Esophagus squamous epithelium (tissue), 5 donors: ENCODE measurements at regions not wholly inside any gene's neighbourhood (a gene's known extent, or its start where the extent isn't known, plus 50 kb on each side); places are given as distances from the start of the nearest gene placed in this dataset.

ENCODE experiments used
- DNase-seq: peaks from one replicate; lab custom pipeline; 2025; lab: John Stamatoyannopoulos, UW
- H3K27ac ChIP-seq, 4 donors: fragments of 200-600 bp; sonication (generic); one replicate each; pipeline ENCODE4 v1.5.1; 2016 to 2019; ENCODE audit warnings: mild to moderate bottlenecking in 1 of 4
- H3K27me3 ChIP-seq, 4 donors: fragments of 200-600 bp; sonication (generic); 1 replicate in 3 of 4; 2 replicates in 1 of 4; pipeline versions ENCODE4 v1.5.1 to v1.6.0; 2017 to 2021; ENCODE audit warnings: antibody characterized with exemption in 1 of 4
- H3K36me3 ChIP-seq, 3 donors: fragments of 200-600 bp; sonication (generic); one replicate each; pipeline ENCODE4 v1.5.1; 2016 to 2019
- H3K4me1 ChIP-seq, 3 donors: fragments of 200-600 bp; sonication (generic); one replicate each; pipeline ENCODE4 v1.5.1; 2017 to 2019
- H3K4me3 ChIP-seq, 4 donors: fragments of 200-600 bp; sonication (generic); 1 replicate in 3 of 4; 2 replicates in 1 of 4; pipeline ENCODE4 v1.5.1; 2016 to 2019; ENCODE audit warnings: mild to moderate bottlenecking in 2 of 4, moderate library complexity in 1 of 4
- H3K9me3 ChIP-seq, 3 donors: fragments of 200-600 bp; sonication (generic); one replicate each; pipeline ENCODE4 v1.5.1; 2016 to 2019
- POLR2A ChIP-seq, 4 donors: fragments of 450-650 bp; IDR thresholded peaks; one replicate each; pipeline ENCODE4 v1.6.1; 2017; ENCODE audit warnings: antibody characterized with exemption in 4 of 4, mild to moderate bottlenecking in 4 of 4, moderate library complexity in 3 of 4
- WGBS, 2 donors: methylation state at CpG; one replicate each; pipeline ENCODE4 v1.1.5; 2018; 5-methylcytosine and 5-hydroxymethylcytosine counted together
- intact Hi-C: fragments of 100-400 bp; cut with DNase I; formaldehyde crosslinking; loops from one replicate; pipeline ENCODE4 v1.15.0; 2022
- TF ChIP-seq, protein P1 (sequence below), 6 experiments: fragments of 450-650 bp in 4 of 6; fragments of 200-600 bp in 2 of 6; sonication (generic) in 2 of 6; IDR thresholded peaks; one replicate each; pipeline ENCODE4 v1.5.1; 2016 to 2019; ENCODE audit warnings: antibody characterized with exemption in 6 of 6, mild to moderate bottlenecking in 4 of 6, moderate library complexity in 4 of 6
- donor health status: DM: yes; HTN: yes; CAD: no.

DNA sequence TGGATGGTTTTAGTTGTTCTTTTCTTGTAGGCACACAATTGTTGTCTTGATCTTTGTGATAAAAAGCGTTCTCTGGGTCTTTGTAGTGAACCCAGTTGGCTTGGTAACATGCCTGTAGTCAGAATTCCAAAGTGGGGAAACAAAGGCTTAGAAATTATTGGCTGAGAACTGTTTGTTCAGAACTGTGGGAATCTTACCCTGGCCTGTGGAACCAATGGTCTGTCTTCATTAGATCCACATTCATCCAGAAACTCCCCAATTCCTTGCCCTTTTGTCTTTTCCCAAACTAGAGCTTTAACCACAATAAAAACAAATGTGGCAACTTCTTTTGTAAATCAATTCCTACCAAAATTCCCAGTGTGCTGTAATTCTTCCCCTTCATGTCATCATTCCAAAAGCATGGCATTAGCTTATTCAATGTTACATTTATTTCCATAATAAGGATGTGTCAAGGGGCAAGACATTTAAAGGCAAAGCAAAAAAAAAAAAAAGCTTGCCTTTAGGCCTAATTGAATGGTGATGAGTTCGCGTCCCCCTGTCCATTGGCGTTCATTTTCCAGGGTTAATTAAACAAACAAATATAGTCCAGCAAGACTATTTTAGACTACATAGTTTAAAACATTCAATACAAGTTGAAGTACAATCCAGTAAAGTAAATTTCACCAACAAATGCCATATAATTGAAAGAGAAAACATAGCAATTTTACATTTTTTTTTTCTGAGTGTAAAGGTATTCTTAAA lies 249.8 kb upstream of the ZNF608 start:
- no peak overlapping the region for H3K27ac ChIP-seq
- DNase-seq = no peak
- H3K36me3 ChIP-seq = no peaks in the 10 kb centered on the region
- 74 to 77% methylated on average over 4 of the region's 4 CpGs for WGBS, 2 donors
- no peak overlapping the region for H3K4me3 ChIP-seq
- H3K4me1 ChIP-seq = no peaks in the 10 kb centered on the region
- intact Hi-C loops = no loop called here
- H3K9me3 ChIP-seq = no peaks in the 10 kb centered on the region
- no peaks in the 10 kb centered on the region for H3K27me3 ChIP-seq
- TF ChIP-seq POLR2A (IDR thresholded peaks at IDR 0.05) = no peak
- TF ChIP-seq, protein P1, sequence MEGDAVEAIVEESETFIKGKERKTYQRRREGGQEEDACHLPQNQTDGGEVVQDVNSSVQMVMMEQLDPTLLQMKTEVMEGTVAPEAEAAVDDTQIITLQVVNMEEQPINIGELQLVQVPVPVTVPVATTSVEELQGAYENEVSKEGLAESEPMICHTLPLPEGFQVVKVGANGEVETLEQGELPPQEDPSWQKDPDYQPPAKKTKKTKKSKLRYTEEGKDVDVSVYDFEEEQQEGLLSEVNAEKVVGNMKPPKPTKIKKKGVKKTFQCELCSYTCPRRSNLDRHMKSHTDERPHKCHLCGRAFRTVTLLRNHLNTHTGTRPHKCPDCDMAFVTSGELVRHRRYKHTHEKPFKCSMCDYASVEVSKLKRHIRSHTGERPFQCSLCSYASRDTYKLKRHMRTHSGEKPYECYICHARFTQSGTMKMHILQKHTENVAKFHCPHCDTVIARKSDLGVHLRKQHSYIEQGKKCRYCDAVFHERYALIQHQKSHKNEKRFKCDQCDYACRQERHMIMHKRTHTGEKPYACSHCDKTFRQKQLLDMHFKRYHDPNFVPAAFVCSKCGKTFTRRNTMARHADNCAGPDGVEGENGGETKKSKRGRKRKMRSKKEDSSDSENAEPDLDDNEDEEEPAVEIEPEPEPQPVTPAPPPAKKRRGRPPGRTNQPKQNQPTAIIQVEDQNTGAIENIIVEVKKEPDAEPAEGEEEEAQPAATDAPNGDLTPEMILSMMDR (IDR thresholded peaks at IDR 0.05) = no peak

DNA sequence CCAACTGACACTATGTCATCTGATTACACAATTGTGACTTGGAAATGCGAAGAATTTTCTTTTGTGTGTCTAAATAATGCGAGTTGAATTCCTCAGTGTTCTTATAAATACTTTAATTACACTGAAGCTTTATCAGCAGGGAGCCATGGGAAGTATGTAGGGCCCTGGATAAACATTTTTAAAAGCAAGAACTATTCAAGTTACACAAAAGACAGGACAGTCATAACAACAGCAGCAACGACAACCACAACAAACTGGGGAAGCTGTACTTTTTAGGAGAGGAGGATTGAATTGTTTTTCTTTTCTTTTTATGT lies 250.3 kb upstream of the ZNF608 start:
- no peak overlapping the region for H3K27ac ChIP-seq
- no peak for DNase-seq
- intact Hi-C loops = no loop called here
- no peaks in the 10 kb centered on the region for H3K4me1 ChIP-seq
- TF ChIP-seq, protein P1 (IDR thresholded peaks at IDR 0.05) = no peak
- no peak for TF ChIP-seq POLR2A (IDR thresholded peaks at IDR 0.05)
- no peaks in the 10 kb centered on the region for H3K9me3 ChIP-seq
- WGBS, 2 donors = 73 to 81% methylated on average over 3 of the region's 3 CpGs
- H3K4me3 ChIP-seq = no peak overlapping the region
- H3K27me3 ChIP-seq = no peaks in the 10 kb centered on the region
- no peaks in the 10 kb centered on the region for H3K36me3 ChIP-seq

- intact Hi-C loops = no loop called here
- no peaks in the 10 kb centered on the region for H3K36me3 ChIP-seq
- 72 to 89% methylated on average over 3 of the region's 3 CpGs for WGBS, 2 donors
Measured at GRCh38 chr5:124997186-124997893, 250.9 kb upstream of the ZNF608 start.

GRCh38 chr5:124998520-124998919 lies 252.1 kb upstream of the ZNF608 start:
- 83 to 88% methylated on average over 1 of the region's 1 CpG for WGBS, 2 donors
- intact Hi-C loops = no loop called here

More at GRCh38 chr5:124997186-124997893, 250.9 kb upstream of the ZNF608 start:
- H3K27ac ChIP-seq = no peak overlapping the region
- no peak overlapping the region for H3K4me3 ChIP-seq
- no peaks in the 10 kb centered on the region for H3K4me1 ChIP-seq
- no peaks in the 10 kb centered on the region for H3K9me3 ChIP-seq
- no peaks in the 10 kb centered on the region for H3K27me3 ChIP-seq
- no peak for DNase-seq
- TF ChIP-seq POLR2A (IDR thresholded peaks at IDR 0.05) = no peak
- TF ChIP-seq, protein P1 (IDR thresholded peaks at IDR 0.05) = no peak

More at GRCh38 chr5:124998520-124998919, 252.1 kb upstream of the ZNF608 start:
- no peaks in the 10 kb centered on the region for H3K4me1 ChIP-seq
- no peak for DNase-seq
- H3K36me3 ChIP-seq = no peaks in the 10 kb centered on the region
- H3K27me3 ChIP-seq = no peaks in the 10 kb centered on the region
- H3K27ac ChIP-seq = no peak overlapping the region
- TF ChIP-seq POLR2A (IDR thresholded peaks at IDR 0.05) = no peak
- TF ChIP-seq, protein P1 (IDR thresholded peaks at IDR 0.05) = no peak
- no peak overlapping the region for H3K4me3 ChIP-seq
- no peaks in the 10 kb centered on the region for H3K9me3 ChIP-seq
